Loucy (cell line): ENCODE measurements at regions not wholly inside any gene's neighbourhood (a gene's known extent, or its start where the extent isn't known, plus 50 kb on each side); places are given as distances from the start of the nearest gene placed in this dataset.

Experiments used
- H2AFZ ChIP-seq: fragments of 200-600 bp; sonication (generic); 2 replicates; pipeline ENCODE4 v1.6.0; 2016; ENCODE audit warnings: antibody characterized with exemption, mild to moderate bottlenecking, low read length, moderate library complexity
- H3F3A ChIP-seq: fragments of 200-600 bp; 2 replicates; pipeline ENCODE4 v1.6.0; 2016; ENCODE audit warnings: antibody characterized with exemption, low read depth, mild to moderate bottlenecking
- H3K27me3 ChIP-seq: fragments of 200-600 bp; sonication (generic); 2 replicates; pipeline ENCODE4 v1.6.1; 2014; ENCODE audit warnings: low read length, mild to moderate bottlenecking; ENCODE audit not compliant: insufficient read depth, poor library complexity, severe bottlenecking
- H3K36me3 ChIP-seq: fragments of 200-600 bp; sonication (generic); 2 replicates; pipeline ENCODE4 v1.6.1; 2016; ENCODE audit warnings: low read length; ENCODE audit not compliant: insufficient read depth
- H3K4me1 ChIP-seq: fragments of 200-600 bp; sonication (generic); 2 replicates; pipeline ENCODE4 v1.5.1; 2014; ENCODE audit warnings: low read length, mild to moderate bottlenecking; ENCODE audit not compliant: insufficient read depth, poor library complexity, severe bottlenecking
- H3K4me2 ChIP-seq: fragments of 200-600 bp; sonication (generic); 2 replicates; pipeline ENCODE4 v1.6.0; 2014; ENCODE audit warnings: antibody characterized with exemption, low read length, low read depth, mild to moderate bottlenecking; ENCODE audit not compliant: poor library complexity, severe bottlenecking
- H3K4me3 ChIP-seq: fragments of 200-600 bp; sonication (generic); 2 replicates; pipeline ENCODE4 v1.5.1; 2014; ENCODE audit warnings: low read length, mild to moderate bottlenecking, mixed read lengths; ENCODE audit not compliant: poor library complexity, severe bottlenecking
- H3K79me2 ChIP-seq: fragments of 200-600 bp; sonication (generic); 2 replicates; pipeline ENCODE4 v1.6.1; 2014; ENCODE audit warnings: low read length; ENCODE audit not compliant: insufficient read depth
- H3K9ac ChIP-seq: fragments of 200-600 bp; sonication (generic); 2 replicates; pipeline ENCODE4 v1.6.0; 2014; ENCODE audit warnings: mild to moderate bottlenecking, low read depth, low read length, moderate library complexity; ENCODE audit not compliant: poor library complexity, severe bottlenecking
- H3K9me2 ChIP-seq: fragments of 200-600 bp; sonication (generic); replicated peaks from 2 replicates; pipeline ENCODE4 v1.6.1; 2016; ENCODE audit warnings: low read depth, low read length, mixed read lengths
- H3K9me3 ChIP-seq: fragments of 200-600 bp; sonication (generic); 2 replicates; pipeline ENCODE4 v1.6.1; 2014; ENCODE audit warnings: mild to moderate bottlenecking, antibody characterized with exemption, low read length, low read depth; ENCODE audit not compliant: insufficient read depth
- H4K20me1 ChIP-seq: fragments of 200-600 bp; sonication (generic); 2 replicates; pipeline ENCODE4 v1.6.0; 2014; ENCODE audit warnings: antibody characterized with exemption, low read length, mild to moderate bottlenecking; ENCODE audit not compliant: insufficient read depth, poor library complexity, severe bottlenecking
- CTCF ChIP-seq: fragments of 200-600 bp; sonication (generic); conservative IDR thresholded peaks from 2 replicates; pipeline ENCODE4 v1.5.1; 2014; ENCODE audit warnings: mild to moderate bottlenecking, antibody characterized with exemption, low read length
- EZH2phosphoT487 ChIP-seq: fragments of 200-600 bp; IDR thresholded peaks from 2 replicates; pipeline ENCODE4 v1.6.1; 2018; ENCODE audit warnings: antibody characterized with exemption, mild to moderate bottlenecking, moderate library complexity, borderline replicate concordance

DNA sequence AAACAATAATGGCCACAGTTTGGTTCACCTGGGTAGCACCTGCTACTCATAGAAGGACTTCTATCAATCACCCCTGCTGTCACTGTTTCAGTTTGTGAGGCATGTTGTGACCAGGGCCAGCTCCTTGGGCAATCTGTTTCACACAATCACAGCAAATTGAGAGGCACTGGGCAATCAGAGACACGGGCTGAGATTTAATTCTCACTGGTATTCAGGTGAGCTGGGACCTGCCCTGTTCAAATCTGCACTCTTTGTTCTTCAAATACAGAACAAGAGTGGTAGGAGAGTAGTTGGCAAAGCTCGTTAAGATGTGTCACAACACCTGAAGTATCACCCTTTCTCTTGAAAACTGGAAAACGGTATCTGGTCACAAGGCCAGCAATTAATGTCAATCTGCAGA lies 57.8 kb upstream of the NAP1L1 start:
- Histone ChIP-seq H3F3A (no peaks in the 10 kb centered on the region), H3K36me3 (no peaks in the 10 kb centered on the region), H3K27me3 (no peaks in the 10 kb centered on the region), H3K4me1 (peaks cover 10% of the 10 kb centered on the region), H3K9me2 (no peaks in the 10 kb centered on the region), H4K20me1 (no peaks in the 10 kb centered on the region), H2AFZ (no peak overlapping the region), H3K9ac (no peak overlapping the region), H3K4me2 (no peak overlapping the region), H3K79me2 (no peaks in the 10 kb centered on the region), H3K4me3 (no peak overlapping the region), H3K9me3 (no peaks in the 10 kb centered on the region; the same call in 1 of the 2 replicates)
- TF ChIP-seq CTCF = no peak
- TF ChIP-seq EZH2phosphoT487 = no peak

DNA sequence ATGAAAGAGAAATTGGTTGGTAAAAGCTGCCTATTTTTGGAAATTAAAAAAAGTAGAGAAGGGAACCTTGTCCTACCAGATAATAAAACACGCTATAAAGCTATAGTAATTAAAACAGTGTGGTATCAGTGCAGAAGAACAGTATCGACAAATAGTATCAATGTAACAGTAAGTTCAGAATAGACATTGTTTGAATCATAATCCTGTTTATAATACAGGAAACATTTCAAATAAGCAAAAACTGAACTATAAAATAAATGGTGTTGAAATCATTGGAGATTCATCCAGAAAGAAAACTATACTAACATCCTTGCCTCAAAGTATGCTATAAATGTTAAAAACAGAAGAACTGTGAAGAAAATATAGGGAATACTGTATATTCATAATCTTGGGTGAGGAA lies 54.2 kb upstream of the NAP1L1 start:
- Histone ChIP-seq H4K20me1 (no peaks in the 10 kb centered on the region), H3K9me3 (no peaks in the 10 kb centered on the region; the same call in 1 of the 2 replicates), H3K36me3 (no peaks in the 10 kb centered on the region), H3K27me3 (no peaks in the 10 kb centered on the region), H3K4me2 (no peak overlapping the region), H3K4me1 (peaks cover 5% of the 10 kb centered on the region), H3F3A (no peaks in the 10 kb centered on the region), H2AFZ (no peak overlapping the region), H3K9me2 (no peaks in the 10 kb centered on the region), H3K79me2 (no peaks in the 10 kb centered on the region), H3K9ac (no peak overlapping the region), H3K4me3 (no peak overlapping the region)
- TF ChIP-seq EZH2phosphoT487 = no peak
- no peak for TF ChIP-seq CTCF

DNA sequence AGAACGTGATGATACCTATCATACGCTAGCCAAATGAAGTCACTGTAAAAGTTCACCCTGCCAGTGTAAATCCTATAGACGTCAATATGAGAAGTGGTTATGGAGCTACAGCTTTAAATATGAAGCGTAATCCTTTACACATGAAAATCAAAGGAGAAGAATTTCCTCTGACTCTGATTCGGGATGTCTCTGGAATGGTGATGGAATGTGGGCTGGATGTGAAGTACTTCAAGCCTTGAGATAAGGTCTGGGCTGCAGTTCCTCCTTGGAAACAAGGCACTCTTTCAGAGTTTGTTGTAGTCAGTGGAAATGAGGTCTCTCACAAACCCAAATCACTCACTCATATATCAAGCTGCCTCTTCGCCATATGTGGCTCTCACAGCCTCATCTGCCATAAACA lies 53.1 kb upstream of the NAP1L1 start:
- Histone ChIP-seq H3K79me2 (no peaks in the 10 kb centered on the region), H3K4me3 (no peak overlapping the region), H3K9me3 (no peaks in the 10 kb centered on the region; the same call in 1 of the 2 replicates), H3K4me2 (no peak overlapping the region), H3K36me3 (no peaks in the 10 kb centered on the region), H4K20me1 (no peaks in the 10 kb centered on the region), H3F3A (no peaks in the 10 kb centered on the region), H2AFZ (no peak overlapping the region), H3K9ac (no peak overlapping the region), H3K4me1 (no peaks in the 10 kb centered on the region), H3K27me3 (no peaks in the 10 kb centered on the region), H3K9me2 (no peaks in the 10 kb centered on the region)
- TF ChIP-seq EZH2phosphoT487 (no peak), CTCF (no peak)
